H7 (cell line): ENCODE measurements at regions not wholly inside any gene's neighbourhood (a gene's known extent, or its start where the extent isn't known, plus 50 kb on each side); places are given as distances from the start of the nearest gene placed in this dataset.
"Not testable (repeated sequence)": the region's sequence is repeated elsewhere in the genome, so short reads cannot be mapped to it uniquely, and the experiment has no call there.

Experiments used
- DNase-seq: peaks from one replicate; pipeline ENCODE4 v3.0.0; 2012
- H3K27me3 ChIP-seq: 2 replicates; pipeline ENCODE4 v1.6.0; 2011; ENCODE audit warnings: mild to moderate bottlenecking, low read length; ENCODE audit not compliant: control insufficient read depth, insufficient read depth
- H3K36me3 ChIP-seq: replicated peaks from 2 replicates; pipeline ENCODE4 v1.5.1; 2011; ENCODE audit warnings: low read length; ENCODE audit not compliant: control insufficient read depth, insufficient read depth
- H3K4me3 ChIP-seq: 2 replicates; pipeline ENCODE4 v1.5.1; 2011; ENCODE audit warnings: low read depth, mild to moderate bottlenecking, control low read depth, low read length, moderate library complexity; ENCODE audit not compliant: insufficient read depth

DNA sequence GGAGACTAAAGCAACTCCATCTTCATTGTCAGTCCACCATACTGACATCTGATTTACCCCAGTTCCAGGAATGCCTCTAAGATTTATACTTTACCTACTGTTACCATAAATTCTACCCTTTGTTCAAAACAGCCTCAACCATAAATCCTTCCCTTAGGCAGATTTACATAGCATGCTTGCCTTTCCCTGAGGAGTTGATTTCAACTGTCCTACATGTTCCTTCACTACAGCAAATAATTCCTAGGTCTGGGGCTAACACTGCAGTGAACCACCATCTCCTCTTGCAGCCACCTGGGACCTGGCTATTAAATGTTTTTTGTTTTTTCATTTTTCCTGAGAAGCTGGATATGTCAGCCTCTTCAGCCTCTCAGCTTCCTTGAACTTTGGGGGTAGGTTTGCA is 166.9 kb upstream of the PDE4D start:
- DNase-seq = no peak
- Histone ChIP-seq H3K4me3 (no peak overlapping the region), H3K27me3 (no peaks in the 10 kb centered on the region), H3K36me3 (no peaks in the 10 kb centered on the region)

DNA sequence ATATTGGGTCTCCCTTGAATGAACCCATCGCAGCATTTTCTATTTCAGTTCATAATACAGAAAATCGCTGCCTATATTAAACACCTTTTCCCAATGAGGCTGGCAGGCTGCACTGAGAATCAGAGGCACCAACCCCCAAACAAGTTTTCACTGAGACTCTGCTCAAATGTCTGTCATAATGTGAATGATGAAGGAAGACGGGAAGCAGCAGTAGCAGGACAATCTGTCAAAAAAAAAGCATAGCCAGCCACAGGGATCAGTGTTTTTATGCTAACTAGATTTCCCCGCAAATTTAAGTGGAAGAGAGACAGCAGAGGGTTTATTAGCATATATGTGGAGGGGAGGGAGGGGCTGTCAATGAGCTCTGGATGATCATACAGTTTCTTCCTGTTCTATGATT is 162.7 kb upstream of the PDE4D start:
- H3K27me3 ChIP-seq = no peaks in the 10 kb centered on the region
- no peaks in the 10 kb centered on the region for H3K36me3 ChIP-seq
- no peak for DNase-seq
- no peak overlapping the region for H3K4me3 ChIP-seq

DNA sequence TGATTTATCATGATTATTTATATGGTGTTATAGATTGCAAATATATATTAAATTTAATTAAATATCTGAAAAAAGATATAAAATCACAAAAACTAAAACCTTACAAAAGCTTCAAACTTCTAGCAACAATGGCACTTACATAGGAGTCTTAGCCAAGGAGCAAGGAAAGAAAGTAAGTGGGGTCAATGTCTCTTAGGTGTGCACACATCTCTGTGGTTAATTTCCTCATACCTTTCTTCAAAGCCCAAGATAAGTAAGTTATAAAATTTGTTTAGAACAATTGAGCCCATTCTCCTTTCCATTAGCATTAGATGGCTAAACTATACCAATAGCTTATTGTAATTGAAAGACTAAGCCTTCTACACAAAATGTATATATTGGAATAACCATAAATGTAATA is 161.6 kb upstream of the PDE4D start:
- DNase-seq = no peak
- H3K27me3 ChIP-seq = no peaks in the 10 kb centered on the region
- no peaks in the 10 kb centered on the region for H3K36me3 ChIP-seq
- no peak overlapping the region for H3K4me3 ChIP-seq

DNA sequence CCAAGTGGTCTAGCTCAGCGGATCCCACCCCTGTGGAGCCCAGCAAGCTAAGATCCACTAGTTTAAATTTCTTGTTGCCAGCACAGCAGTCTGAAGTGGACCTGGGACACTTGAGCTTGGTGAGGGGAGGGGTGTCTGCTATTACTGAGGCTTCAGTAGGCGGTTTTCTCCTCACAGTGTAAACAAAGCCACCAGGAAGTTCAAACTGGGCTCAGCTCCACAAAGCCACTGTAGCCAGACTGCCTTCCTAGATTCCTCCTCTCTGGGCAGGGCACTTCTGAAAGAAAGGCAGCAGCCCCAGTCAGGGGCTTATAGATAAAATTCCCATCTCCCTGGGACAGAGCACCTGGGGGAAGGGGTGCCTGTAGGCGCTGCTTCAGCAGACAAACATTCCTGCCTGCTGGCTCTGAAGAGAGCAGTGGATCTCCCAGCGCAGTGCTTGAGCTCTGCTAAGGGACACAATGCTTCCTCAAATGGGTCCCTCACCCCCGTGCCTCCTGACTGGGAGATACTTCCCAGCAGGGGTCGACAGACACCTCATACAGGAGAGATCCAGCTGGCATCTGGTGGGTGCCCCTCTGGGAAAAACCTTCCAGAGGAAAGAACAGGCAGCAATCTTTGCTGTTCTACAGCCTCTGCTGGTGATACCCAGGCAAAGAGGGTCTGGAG is 148.6 kb upstream of the PDE4D start:
- not testable (repeated sequence) for H3K27me3 ChIP-seq, DNase-seq, H3K4me3 ChIP-seq, H3K36me3 ChIP-seq

DNA sequence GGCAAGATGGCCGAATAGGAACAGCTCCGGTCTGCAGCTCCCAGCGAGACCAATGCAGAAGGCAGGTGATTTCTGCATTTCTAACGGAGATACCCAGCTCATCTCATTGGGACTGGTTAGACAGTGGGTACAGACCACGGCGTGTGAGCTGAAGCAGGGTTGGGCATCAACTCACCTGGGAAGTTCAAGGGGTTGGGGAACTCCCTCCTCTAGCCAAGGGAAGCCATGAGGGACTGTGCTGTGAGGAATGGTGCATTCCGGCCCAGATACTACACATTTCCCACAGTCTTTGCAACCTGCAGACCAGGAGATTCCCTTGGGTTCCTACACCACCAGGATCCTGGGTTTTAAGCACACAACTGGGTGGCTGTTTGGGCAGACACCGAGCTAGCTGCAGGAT is 148.0 kb upstream of the PDE4D start:
- not testable (repeated sequence) for H3K36me3 ChIP-seq, H3K4me3 ChIP-seq, DNase-seq

DNA sequence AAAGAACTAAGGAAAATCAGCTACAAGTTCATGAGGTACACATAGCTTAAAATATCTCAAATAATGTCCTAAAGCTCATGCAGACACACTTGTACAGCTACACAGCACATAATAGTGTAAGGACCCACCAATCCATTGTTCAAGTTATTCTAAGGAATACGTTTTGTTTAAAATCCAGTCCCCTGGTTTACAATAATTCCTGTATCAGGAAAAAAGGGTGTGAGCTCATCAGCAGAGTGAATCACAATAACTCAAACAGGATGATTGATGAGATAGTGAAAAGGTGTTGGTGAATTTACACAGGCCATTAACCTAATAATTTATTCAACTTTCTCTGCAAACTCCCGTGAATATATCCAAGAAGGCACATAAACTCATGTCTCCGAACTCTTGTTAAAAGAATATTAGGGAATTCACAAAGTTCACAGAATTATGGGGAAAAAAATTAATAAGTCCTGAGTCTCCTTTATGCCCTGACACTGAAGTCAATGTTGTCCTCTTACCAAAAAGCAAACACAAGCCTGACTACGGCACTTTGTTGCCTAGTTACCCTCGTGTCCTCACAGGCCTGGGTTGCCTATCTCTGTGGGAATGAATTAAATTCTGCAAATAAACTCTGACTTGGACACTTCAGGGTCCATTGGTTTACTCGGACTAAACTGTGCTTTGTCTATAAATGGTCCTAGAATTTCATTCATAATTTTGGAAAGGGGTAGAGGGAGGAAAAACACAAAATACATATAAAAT is 142.8 kb upstream of the PDE4D start:
- Histone ChIP-seq H3K4me3 (no peak overlapping the region), H3K27me3 (no peaks in the 10 kb centered on the region), H3K36me3 (no peaks in the 10 kb centered on the region)
- DNase-seq = no peak

More for the DNA sequence above, 148.0 kb upstream of the PDE4D start:
- not testable (repeated sequence) for H3K27me3 ChIP-seq

DNA sequence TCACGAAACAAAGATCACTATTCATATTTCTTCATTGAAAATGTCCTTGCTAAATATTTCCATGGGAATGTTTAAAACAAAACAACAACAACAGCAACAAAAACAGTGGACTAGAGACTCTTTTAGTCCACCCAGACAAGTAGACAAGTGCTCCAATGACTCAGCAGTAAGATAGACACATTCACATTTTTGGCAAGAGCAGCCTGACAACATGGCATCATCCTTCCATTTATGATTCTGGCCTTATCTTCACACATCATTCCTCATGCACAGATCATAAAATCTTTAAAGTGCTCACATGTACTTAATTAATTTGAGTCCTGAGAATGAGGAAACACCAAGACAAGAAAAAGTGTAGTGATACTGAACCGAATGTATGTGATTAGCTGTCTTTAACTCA is 132.6 kb upstream of the PDE4D start:
- DNase-seq = no peak
- no peak overlapping the region for H3K4me3 ChIP-seq

DNA sequence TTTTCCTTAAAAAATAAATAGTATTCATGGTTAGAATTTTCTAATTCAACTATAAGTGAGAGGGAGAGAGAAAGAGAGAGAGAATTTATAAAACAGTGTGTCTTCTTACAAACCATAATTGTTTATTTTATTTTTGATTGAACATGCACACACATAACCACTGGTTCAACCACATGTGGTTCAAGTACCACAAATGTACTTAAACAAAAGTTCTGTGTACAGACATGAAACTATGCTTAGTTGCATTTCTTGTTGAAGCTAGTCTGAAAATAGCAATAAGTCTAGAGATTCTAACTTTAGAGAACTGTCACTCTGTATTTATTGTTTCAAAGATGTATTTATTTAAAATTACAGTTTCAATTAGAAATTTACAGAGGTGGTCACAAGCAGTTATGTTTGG is 130.6 kb upstream of the PDE4D start:
- Histone ChIP-seq H3K27me3 (no peaks in the 10 kb centered on the region), H3K36me3 (no peaks in the 10 kb centered on the region), H3K4me3 (no peak overlapping the region)
- DNase-seq = no peak

More for the DNA sequence above, 132.6 kb upstream of the PDE4D start:
- Histone ChIP-seq H3K36me3 (no peaks in the 10 kb centered on the region), H3K27me3 (no peaks in the 10 kb centered on the region)

DNA sequence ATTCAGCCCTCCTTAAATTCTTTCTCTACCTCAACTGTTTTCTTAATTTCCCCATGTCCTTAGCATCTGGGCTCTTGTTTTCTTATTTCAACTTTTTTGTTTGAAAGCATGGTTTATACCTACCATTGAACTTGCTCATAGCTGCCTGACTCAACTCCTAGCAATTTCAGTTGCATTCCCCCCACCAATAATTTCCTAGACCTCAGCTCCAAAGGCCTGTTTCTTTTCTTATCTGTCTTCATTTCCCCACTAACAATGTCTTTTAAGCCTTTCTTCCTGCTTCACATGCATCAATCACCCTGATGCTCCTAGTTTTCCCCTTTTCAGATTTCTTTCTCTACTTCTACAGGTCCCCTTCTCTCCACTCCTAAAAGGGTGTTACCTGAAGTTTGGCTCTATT is 129.7 kb upstream of the PDE4D start:
- DNase-seq = no peak
- no peaks in the 10 kb centered on the region for H3K36me3 ChIP-seq
- no peak overlapping the region for H3K4me3 ChIP-seq
- no peaks in the 10 kb centered on the region for H3K27me3 ChIP-seq

DNA sequence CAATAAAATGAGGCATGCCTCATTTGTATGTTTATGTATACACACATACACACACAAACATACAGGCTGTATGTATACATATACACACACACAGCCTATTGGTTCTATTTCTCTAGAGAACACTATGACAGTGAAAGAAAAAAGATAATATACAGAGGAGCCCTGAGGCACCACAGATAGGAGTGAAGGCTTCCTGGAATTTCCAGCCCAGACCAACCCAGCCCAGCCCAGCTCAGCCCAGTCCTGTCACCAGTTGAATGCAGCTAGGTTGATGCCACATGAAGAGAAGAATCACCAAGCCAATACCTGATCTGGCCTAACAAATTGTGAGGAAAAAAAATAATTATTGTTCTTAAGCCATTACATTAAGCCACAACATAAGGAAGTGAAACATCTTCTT is 126.9 kb upstream of the PDE4D start:
- DNase-seq = no peak
- Histone ChIP-seq H3K36me3 (no peaks in the 10 kb centered on the region), H3K4me3 (no peak overlapping the region), H3K27me3 (no peaks in the 10 kb centered on the region)

DNA sequence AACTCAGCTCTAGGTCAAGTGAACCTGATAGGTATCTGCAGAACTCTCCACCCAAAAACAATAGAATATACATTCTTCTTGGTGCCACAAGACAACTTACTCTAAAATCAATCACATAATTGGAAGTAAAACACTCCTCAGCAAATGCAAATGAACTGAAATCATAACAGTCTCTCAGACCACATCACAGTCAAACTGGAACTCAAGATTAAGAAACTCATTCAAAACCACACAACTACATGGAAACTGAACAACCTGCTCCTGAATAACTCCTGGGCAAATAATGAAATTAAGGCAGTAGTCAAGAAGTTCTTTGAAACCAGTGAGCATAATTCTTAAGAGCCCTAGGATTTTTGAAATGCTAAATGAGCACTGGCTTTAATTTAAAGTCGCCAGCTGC is 125.4 kb upstream of the PDE4D start:
- not testable (repeated sequence) for H3K27me3 ChIP-seq, DNase-seq, H3K4me3 ChIP-seq, H3K36me3 ChIP-seq

DNA sequence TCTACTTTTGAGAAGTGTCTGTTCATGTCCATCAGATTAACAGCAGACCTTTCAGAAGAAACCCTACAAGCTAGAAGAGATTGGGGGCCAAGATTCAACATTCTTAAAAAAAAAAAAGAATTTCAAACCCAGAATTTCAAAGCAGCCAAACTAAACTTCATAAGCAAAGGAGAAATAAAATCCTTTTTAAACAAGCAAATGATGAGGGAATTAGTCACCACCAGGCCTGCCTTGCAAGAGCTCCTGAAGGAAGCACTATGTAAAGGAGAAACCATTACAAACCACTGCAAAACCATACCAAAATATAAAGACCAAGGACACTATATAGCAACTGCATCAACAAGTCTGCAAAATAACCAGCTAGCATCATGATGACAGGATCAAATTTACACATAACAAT is 124.6 kb upstream of the PDE4D start:
- no peaks in the 10 kb centered on the region for H3K27me3 ChIP-seq
- DNase-seq = no peak
- no peaks in the 10 kb centered on the region for H3K36me3 ChIP-seq
- no peak overlapping the region for H3K4me3 ChIP-seq

DNA sequence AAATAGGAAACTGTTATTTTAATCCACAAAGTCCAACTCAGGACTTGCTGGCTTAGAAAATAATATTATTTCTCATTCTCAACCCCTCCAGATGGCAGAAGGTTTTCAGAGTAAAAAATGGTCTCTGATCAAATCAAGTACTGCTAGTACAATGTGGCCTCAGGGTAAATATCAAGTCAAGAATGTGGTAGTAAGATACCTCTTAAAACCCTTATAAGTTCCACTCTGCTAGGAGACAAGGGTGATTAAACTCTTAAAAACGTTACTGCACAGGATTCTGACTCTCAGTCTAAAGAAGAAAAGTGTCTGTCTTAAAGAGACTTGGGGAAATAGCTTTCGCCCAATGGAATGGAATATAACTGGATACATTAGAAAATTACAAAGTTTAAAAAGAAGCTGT is 120.8 kb upstream of the PDE4D start:
- Histone ChIP-seq H3K36me3 (no peaks in the 10 kb centered on the region), H3K4me3 (no peak overlapping the region), H3K27me3 (no peaks in the 10 kb centered on the region)
- DNase-seq = no peak

DNA sequence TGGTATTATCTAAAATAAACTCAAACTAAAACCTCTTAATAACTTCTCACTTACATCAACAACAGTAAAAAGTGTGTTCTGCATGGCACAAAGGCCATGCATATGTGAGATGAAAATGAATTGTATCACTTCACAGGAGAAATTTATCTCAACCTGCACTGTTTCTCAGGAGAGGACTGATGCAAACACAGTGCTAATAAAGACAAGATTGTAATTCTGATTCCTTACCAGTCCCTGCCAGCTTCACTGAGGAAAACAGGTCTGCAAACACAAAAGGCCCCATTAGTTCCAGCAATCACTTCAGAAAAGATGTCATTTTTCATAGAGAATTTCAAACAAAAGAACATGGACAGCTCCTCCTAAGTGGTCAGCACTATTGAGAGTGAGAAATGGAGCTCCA is 117.3 kb upstream of the PDE4D start:
- H3K27me3 ChIP-seq = no peaks in the 10 kb centered on the region
- H3K36me3 ChIP-seq = no peaks in the 10 kb centered on the region
- DNase-seq = no peak
- H3K4me3 ChIP-seq = no peak overlapping the region

DNA sequence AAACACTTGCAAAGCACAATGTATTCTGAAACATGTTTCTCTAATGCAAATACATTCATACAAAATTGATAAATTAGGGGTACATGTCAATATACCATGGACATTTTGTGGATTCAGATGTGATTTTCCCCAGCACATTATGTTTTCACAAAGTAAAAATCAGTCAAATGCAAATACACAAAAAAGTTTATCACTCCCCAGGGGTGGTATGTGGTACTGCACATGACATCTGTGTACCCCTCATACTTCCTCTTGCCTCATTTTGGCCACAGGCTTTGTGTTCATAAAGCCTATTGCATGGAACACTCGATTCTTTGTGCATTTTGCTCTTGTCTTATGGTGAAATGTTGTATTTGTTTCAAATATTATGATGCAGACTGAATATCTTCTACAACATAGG is 116.8 kb upstream of the PDE4D start:
- Histone ChIP-seq H3K27me3 (no peaks in the 10 kb centered on the region), H3K4me3 (no peak overlapping the region), H3K36me3 (no peaks in the 10 kb centered on the region)
- no peak for DNase-seq
